GM18502 (cell line): ENCODE measurements at regions not wholly inside any gene's neighbourhood (a gene's known extent, or its start where the extent isn't known, plus 50 kb on each side); places are given as distances from the start of the nearest gene placed in this dataset.

Experiments
- ATAC-seq: cut with Tn5 transposase; IDR thresholded peaks from one replicate; pipeline ENCODE4 v1.9.1; 2021; ENCODE audit warnings: mild to moderate bottlenecking; ENCODE audit not compliant: unreplicated experiment, poor library complexity

DNA sequence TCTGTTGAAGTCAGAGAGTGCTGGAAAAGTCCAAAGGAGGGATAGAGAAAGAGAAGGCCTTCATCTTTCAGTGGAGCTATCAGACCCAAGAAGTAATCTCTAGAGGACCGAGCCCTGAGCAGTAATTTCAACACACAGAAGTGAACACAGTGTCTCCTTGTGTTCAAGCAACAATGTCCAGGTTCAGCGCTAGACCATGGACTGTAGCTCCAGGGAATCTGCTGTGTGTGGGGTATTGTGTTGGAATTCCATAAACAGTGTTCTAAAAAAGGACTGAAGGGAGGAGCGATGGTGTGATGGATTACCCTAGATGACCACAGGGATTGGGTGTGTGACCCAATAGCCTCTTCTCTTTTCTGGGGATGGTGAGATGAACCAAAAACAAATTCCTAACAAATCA is 165.9 kb downstream of the BLID start:
- ATAC-seq: no peak

- ATAC-seq: no peak
Measured at GRCh38 chr11:121946514-121946913, 169.5 kb downstream of the BLID start.

- no peak for ATAC-seq
Measured at GRCh38 chr11:121944556-121945230, 171.3 kb downstream of the BLID start.

DNA sequence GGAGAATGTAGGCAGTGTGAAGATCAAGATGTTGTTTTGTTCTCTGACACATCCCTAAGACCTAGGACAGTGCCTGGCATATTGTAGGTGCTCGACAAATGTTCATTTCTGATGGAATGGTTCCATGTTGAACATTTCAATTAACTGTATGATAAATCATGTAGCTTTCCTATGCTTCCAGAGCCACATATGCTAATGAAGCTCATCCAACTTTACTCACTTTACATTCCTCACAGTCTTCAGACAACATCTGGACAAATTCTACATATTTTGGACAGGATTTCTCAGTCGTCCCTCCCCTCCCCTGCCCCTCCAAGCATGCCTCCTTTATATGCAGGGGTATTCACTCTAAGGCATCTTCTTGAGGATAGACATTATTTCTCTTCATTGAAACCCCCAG is 177.9 kb downstream of the BLID start:
- no peak for ATAC-seq

GRCh38 chr11:121936781-121937447 is 179.1 kb downstream of the BLID start:
- no peak for ATAC-seq

DNA sequence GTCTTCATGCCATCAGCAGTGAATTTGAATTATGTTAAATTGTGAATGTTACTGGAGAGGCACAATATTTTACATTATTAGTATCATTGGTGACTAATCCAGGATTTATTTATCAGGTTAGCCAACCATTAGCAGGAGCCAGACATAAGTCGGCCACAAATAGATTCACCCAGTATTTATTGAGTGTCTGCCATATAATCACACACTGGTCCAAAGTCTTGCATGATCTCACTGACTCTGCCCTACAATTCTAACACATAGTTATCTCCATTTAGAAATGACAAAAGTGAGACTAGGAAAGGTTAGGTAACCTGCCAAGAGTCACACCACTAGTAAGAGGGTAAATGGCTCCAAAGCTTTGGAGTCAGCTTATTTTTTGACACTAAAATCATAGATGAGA is 179.6 kb downstream of the BLID start:
- ATAC-seq: no peak

- no peak for ATAC-seq
Measured at GRCh38 chr11:121933694-121934093, 182.3 kb downstream of the BLID start.

- no peak for ATAC-seq
Measured at GRCh38 chr11:121933294-121933693, 182.7 kb downstream of the BLID start.

GRCh38 chr11:121932646-121933185 is 183.3 kb downstream of the BLID start:
- ATAC-seq: no peak

GRCh38 chr11:121931748-121932352 is 184.2 kb downstream of the BLID start:
- ATAC-seq: no peak

- no peak for ATAC-seq
Measured at GRCh38 chr11:121931121-121931520, 184.9 kb downstream of the BLID start.

- ATAC-seq: no peak
Measured at GRCh38 chr11:121930004-121930965, 185.7 kb downstream of the BLID start.

DNA sequence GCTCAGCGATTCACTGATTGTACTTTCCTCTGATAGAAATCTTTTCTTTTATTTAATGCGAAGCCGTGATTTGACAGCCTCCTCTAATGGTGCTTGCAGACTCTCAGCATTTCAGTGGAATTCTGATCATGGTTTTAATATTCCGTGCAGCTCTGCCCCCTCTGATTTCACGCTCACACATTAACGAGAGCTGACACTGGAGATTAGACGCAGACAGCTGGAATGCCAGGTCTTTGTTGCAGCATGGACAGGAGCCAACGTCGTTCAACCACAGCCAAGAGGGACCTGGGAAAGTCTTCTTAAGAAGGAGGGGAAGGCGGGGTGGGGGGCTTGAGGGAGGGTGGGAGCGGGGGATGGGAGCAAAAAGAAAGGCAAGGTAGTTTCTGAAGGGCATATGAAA is 186.4 kb downstream of the BLID start:
- ATAC-seq: no peak

- no peak for ATAC-seq
Measured at GRCh38 chr11:121928597-121929580, 187.1 kb downstream of the BLID start.

GRCh38 chr11:121927789-121928188 is 188.2 kb downstream of the BLID start:
- ATAC-seq: no peak

GRCh38 chr11:121927097-121927785 is 188.8 kb downstream of the BLID start:
- ATAC-seq: no peak

DNA sequence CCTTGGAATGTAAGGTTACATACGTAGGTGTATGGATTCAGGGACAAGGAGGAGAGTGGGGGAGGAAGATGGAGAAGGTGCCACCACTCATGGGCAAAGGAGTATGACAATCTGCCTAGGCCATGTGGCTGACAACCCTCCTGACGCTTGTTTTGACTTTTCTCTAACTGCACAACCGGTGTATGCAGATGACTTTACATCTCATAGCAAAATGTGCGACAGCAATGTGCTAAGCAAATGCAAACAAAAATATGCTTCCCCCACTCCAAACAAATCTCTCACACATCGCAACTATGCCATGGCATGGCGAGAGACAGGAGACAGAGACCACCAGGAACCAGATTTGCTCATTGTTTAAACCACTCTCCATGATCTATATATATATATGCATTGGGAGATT is 191.8 kb downstream of the BLID start:
- ATAC-seq: no peak

- no peak for ATAC-seq
Measured at GRCh38 chr11:121917482-121917881, 198.5 kb downstream of the BLID start.
